ENCODE measurements at regions not wholly inside any gene's neighbourhood (a gene's known extent, or its start where the extent isn't known, plus 50 kb on each side); places are given as distances from the start of the nearest gene placed in this dataset.

- DNase-seq, result no peak
These were observed 99.2 kb downstream of the SLC41A2 start for GRCh38 chr12:104858611-104859543.

GRCh38 chr12:104856531-104856930 lies 101.6 kb downstream of the SLC41A2 start:
- no peak for DNase-seq

- peak; percentile 20 for DNase-seq
These were observed 102.5 kb downstream of the SLC41A2 start for GRCh38 chr12:104855599-104855998.

- no peak for DNase-seq
These were observed 105.2 kb downstream of the SLC41A2 start for GRCh38 chr12:104852896-104853295.

GRCh38 chr12:104852102-104852501 lies 106.0 kb downstream of the SLC41A2 start:
- no peak for DNase-seq

- no peak for DNase-seq
These were observed 107.3 kb downstream of the SLC41A2 start for GRCh38 chr12:104850781-104851180.

GRCh38 chr12:104846056-104846767 lies 111.9 kb downstream of the SLC41A2 start:
- no peak for DNase-seq

GRCh38 chr12:104844123-104844522 lies 114.0 kb downstream of the SLC41A2 start:
- no peak for DNase-seq

- DNase-seq, result no peak
These were observed 117.8 kb downstream of the SLC41A2 start for GRCh38 chr12:104840262-104840661.

- DNase-seq, result no peak
These were observed 122.8 kb downstream of the SLC41A2 start for GRCh38 chr12:104835317-104835716.

GRCh38 chr12:104834607-104835006 lies 123.5 kb downstream of the SLC41A2 start:
- DNase-seq, result no peak

- no peak for DNase-seq
These were observed 124.3 kb downstream of the SLC41A2 start for GRCh38 chr12:104833756-104834155.

- no peak for DNase-seq
These were observed 130.1 kb downstream of the SLC41A2 start for GRCh38 chr12:104828015-104828414.

- no peak for DNase-seq
These were observed 130.5 kb downstream of the SLC41A2 start for GRCh38 chr12:104827587-104827986.

GRCh38 chr12:104825408-104825807 lies 132.7 kb downstream of the SLC41A2 start:
- DNase-seq, result peak; percentile 27

- peak; percentile 18 for DNase-seq
These were observed 134.1 kb downstream of the SLC41A2 start for GRCh38 chr12:104823985-104824461.

- DNase-seq, result no peak
These were observed 135.1 kb downstream of the SLC41A2 start for GRCh38 chr12:104822941-104823340.

GRCh38 chr12:104816845-104817503 lies 141.1 kb downstream of the SLC41A2 start:
- no peak for DNase-seq

- DNase-seq, result no peak
These were observed 142.2 kb downstream of the SLC41A2 start for GRCh38 chr12:104815935-104816334.

GRCh38 chr12:104814944-104815343 lies 143.1 kb downstream of the SLC41A2 start:
- no peak for DNase-seq

Measured in hematopoietic multipotent progenitor cell treated with erythropoietin and hydrocortisone succinate and interleukin-3 and kit ligand, for 4 days (in vitro differentiated cells).